DOHH2 (cell line): ENCODE measurements at regions not wholly inside any gene's neighbourhood (a gene's known extent, or its start where the extent isn't known, plus 50 kb on each side); places are given as distances from the start of the nearest gene placed in this dataset.

ENCODE experiments used
- H3F3A ChIP-seq: fragments of 200-600 bp; sonication (generic), shearing (Covaris generic); 2 replicates; pipeline ENCODE4 v1.6.0; 2016; ENCODE audit warnings: antibody characterized with exemption, mild to moderate bottlenecking; ENCODE audit not compliant: control insufficient read depth, insufficient read depth
- H3K27ac ChIP-seq: fragments of 200-600 bp; sonication (generic); 2 replicates; pipeline ENCODE4 v1.5.1; 2014; ENCODE audit warnings: low read depth, mild to moderate bottlenecking, low read length, moderate library complexity
- H3K27me3 ChIP-seq: fragments of 200-600 bp; sonication (generic); 2 replicates; pipeline ENCODE4 v1.6.1; 2014; ENCODE audit warnings: mild to moderate bottlenecking, low read length, mixed read lengths; ENCODE audit not compliant: control insufficient read depth
- H3K36me3 ChIP-seq: fragments of 200-600 bp; sonication (generic); 2 replicates; pipeline ENCODE4 v1.6.1; 2014; ENCODE audit warnings: mild to moderate bottlenecking, low read length, moderate library complexity, mixed read lengths; ENCODE audit not compliant: control insufficient read depth
- H3K4me1 ChIP-seq: fragments of 200-600 bp; sonication (generic); 2 replicates; pipeline ENCODE4 v1.6.1; 2014; ENCODE audit warnings: mild to moderate bottlenecking, low read length, mixed read lengths; ENCODE audit not compliant: control insufficient read depth
- H3K4me2 ChIP-seq: fragments of 200-600 bp; sonication (generic); 2 replicates; pipeline ENCODE4 v1.6.0; 2014; ENCODE audit warnings: mild to moderate bottlenecking, low read length, moderate library complexity
- H3K4me3 ChIP-seq: fragments of 200-600 bp; sonication (generic); 2 replicates; pipeline ENCODE4 v1.5.1; 2014; ENCODE audit warnings: mild to moderate bottlenecking, low read length, mixed read lengths
- H3K79me2 ChIP-seq: fragments of 200-600 bp; sonication (generic); 2 replicates; pipeline ENCODE4 v1.6.1; 2014; ENCODE audit warnings: mild to moderate bottlenecking, low read length, mixed read lengths; ENCODE audit not compliant: control insufficient read depth
- H3K9me2 ChIP-seq: fragments of 200-600 bp; sonication (generic); replicated peaks from 2 replicates; pipeline ENCODE4 v1.6.1; 2014; ENCODE audit warnings: mild to moderate bottlenecking, low read length, mixed read lengths; ENCODE audit not compliant: control insufficient read depth
- H3K9me3 ChIP-seq: fragments of 200-600 bp; sonication (generic); 2 replicates; pipeline ENCODE4 v1.6.1; 2014; ENCODE audit warnings: antibody characterized with exemption, low read length, mixed read lengths; ENCODE audit not compliant: control insufficient read depth, insufficient read depth
- H4K20me1 ChIP-seq: fragments of 200-600 bp; sonication (generic); 2 replicates; pipeline ENCODE4 v1.6.0; 2014; ENCODE audit warnings: low read depth, mild to moderate bottlenecking, antibody characterized with exemption, low read length, moderate library complexity; ENCODE audit not compliant: control insufficient read depth, insufficient read depth
- EZH2phosphoT487 ChIP-seq: fragments of 200-600 bp; sonication (generic); IDR thresholded peaks from 2 replicates; pipeline ENCODE4 v1.6.1; 2017; ENCODE audit warnings: borderline replicate concordance, mild to moderate bottlenecking, antibody characterized with exemption, low read length, moderate library complexity, mixed read lengths
- TF ChIP-seq, protein P1 (sequence below): fragments of 200-600 bp; sonication (generic); IDR thresholded peaks from one replicate; pipeline ENCODE4 v1.5.1; 2014; ENCODE audit warnings: antibody characterized with exemption, mild to moderate bottlenecking, low read depth, low read length; ENCODE audit not compliant: poor library complexity, severe bottlenecking

DNA sequence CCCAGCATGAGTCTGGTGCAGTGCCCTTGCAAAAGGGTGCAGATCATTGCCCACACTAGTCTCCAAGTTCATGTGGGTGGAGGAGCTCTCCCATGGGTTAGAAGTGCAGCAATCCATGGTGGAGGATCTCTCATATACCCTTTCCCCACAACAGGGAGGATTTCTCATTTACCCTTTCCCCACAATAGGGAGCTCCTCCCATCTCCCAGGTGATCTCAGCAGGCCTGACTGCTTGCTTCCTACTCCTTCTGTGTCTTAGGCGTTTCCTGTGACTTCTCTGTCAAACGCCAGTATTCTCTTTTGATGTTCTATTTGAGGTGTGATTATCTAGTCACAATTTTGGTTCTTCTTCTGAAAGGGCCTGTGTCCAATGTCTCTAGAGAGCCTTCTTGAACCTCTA lies 133.8 kb upstream of the RFX3 start:
- H3K4me2 ChIP-seq: no peak overlapping the region
- no peaks in the 10 kb centered on the region for H3F3A ChIP-seq
- no peaks in the 10 kb centered on the region for H3K79me2 ChIP-seq
- H3K27ac ChIP-seq: no peak overlapping the region
- H3K9me2 ChIP-seq: no peaks in the 10 kb centered on the region
- TF ChIP-seq EZH2phosphoT487: no peak
- TF ChIP-seq, protein P1, sequence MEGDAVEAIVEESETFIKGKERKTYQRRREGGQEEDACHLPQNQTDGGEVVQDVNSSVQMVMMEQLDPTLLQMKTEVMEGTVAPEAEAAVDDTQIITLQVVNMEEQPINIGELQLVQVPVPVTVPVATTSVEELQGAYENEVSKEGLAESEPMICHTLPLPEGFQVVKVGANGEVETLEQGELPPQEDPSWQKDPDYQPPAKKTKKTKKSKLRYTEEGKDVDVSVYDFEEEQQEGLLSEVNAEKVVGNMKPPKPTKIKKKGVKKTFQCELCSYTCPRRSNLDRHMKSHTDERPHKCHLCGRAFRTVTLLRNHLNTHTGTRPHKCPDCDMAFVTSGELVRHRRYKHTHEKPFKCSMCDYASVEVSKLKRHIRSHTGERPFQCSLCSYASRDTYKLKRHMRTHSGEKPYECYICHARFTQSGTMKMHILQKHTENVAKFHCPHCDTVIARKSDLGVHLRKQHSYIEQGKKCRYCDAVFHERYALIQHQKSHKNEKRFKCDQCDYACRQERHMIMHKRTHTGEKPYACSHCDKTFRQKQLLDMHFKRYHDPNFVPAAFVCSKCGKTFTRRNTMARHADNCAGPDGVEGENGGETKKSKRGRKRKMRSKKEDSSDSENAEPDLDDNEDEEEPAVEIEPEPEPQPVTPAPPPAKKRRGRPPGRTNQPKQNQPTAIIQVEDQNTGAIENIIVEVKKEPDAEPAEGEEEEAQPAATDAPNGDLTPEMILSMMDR: no peak
- no peaks in the 10 kb centered on the region for H4K20me1 ChIP-seq
- H3K36me3 ChIP-seq: no peaks in the 10 kb centered on the region
- H3K4me1 ChIP-seq: no peaks in the 10 kb centered on the region
- H3K4me3 ChIP-seq: no peak overlapping the region
- H3K27me3 ChIP-seq: no peaks in the 10 kb centered on the region
- no peaks in the 10 kb centered on the region for H3K9me3 ChIP-seq

DNA sequence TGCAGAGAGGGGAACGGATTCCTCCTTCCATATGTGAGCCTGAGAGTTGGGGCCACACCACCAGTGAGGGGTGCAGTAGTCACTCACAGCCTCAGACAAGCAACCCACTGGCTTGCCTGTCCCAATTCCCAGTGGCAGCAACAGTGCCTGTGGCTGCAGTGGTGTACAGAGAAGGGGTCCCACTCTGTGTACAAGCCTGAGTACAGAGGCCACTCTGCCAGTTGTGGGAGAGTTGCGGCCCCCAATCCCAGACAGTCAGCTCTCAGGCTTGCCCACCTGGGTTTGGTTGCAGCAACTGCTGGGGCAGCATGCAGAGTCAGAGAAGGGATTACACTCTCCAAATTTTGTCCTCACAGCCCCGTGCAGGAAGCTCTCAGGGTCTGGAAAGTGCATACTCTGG lies 133.2 kb upstream of the RFX3 start:
- H3K9me2 ChIP-seq: no peaks in the 10 kb centered on the region
- H3F3A ChIP-seq: no peaks in the 10 kb centered on the region
- H3K36me3 ChIP-seq: no peaks in the 10 kb centered on the region
- no peak overlapping the region for H3K4me2 ChIP-seq
- H4K20me1 ChIP-seq: no peaks in the 10 kb centered on the region
- H3K79me2 ChIP-seq: no peaks in the 10 kb centered on the region
- H3K4me1 ChIP-seq: no peaks in the 10 kb centered on the region
- no peaks in the 10 kb centered on the region for H3K9me3 ChIP-seq
- H3K27me3 ChIP-seq: peaks cover 2% of the 10 kb centered on the region; the same call in 1 of the 2 replicates
- H3K4me3 ChIP-seq: no peak overlapping the region
- TF ChIP-seq, protein P1: no peak
- TF ChIP-seq EZH2phosphoT487: no peak
- H3K27ac ChIP-seq: no peak overlapping the region

GRCh38 chr9:3656224-3656623 lies 130.4 kb upstream of the RFX3 start:
- Histone ChIP-seq H3K36me3 (no peaks in the 10 kb centered on the region), H3F3A (no peaks in the 10 kb centered on the region), H3K9me2 (no peaks in the 10 kb centered on the region), H3K79me2 (no peaks in the 10 kb centered on the region), H3K4me1 (no peaks in the 10 kb centered on the region), H3K4me2 (no peak overlapping the region), H3K27ac (no peak overlapping the region), H3K4me3 (no peak overlapping the region), H3K27me3 (peaks cover 2% of the 10 kb centered on the region; the same call in 1 of the 2 replicates), H3K9me3 (no peaks in the 10 kb centered on the region), H4K20me1 (no peaks in the 10 kb centered on the region)
- TF ChIP-seq, protein P1: no peak
- TF ChIP-seq EZH2phosphoT487: no peak
